HG02870 (cell line): ENCODE measurements at regions not wholly inside any gene's neighbourhood (a gene's known extent, or its start where the extent isn't known, plus 50 kb on each side); places are given as distances from the start of the nearest gene placed in this dataset.

Experiments used
- ATAC-seq: cut with Tn5 transposase; IDR thresholded peaks from one replicate; pipeline ENCODE4 v1.9.1; 2021; ENCODE audit warnings: mild to moderate bottlenecking, moderate library complexity; ENCODE audit not compliant: unreplicated experiment

DNA sequence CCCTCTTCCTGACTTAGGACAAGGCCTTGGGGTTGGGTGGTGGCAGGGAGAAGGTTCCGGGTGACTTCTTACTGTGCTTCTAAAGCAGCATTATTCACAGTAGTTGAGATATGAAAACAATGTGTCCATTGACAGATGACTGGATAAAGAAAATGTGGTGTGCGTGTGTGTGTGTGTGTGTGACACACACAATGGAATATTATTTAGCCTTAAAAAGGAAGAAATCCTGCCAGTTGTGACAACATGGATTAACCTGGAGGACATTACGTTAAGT lies 128.1 kb upstream of the RASGRP1 start:
- ATAC-seq: no peak

DNA sequence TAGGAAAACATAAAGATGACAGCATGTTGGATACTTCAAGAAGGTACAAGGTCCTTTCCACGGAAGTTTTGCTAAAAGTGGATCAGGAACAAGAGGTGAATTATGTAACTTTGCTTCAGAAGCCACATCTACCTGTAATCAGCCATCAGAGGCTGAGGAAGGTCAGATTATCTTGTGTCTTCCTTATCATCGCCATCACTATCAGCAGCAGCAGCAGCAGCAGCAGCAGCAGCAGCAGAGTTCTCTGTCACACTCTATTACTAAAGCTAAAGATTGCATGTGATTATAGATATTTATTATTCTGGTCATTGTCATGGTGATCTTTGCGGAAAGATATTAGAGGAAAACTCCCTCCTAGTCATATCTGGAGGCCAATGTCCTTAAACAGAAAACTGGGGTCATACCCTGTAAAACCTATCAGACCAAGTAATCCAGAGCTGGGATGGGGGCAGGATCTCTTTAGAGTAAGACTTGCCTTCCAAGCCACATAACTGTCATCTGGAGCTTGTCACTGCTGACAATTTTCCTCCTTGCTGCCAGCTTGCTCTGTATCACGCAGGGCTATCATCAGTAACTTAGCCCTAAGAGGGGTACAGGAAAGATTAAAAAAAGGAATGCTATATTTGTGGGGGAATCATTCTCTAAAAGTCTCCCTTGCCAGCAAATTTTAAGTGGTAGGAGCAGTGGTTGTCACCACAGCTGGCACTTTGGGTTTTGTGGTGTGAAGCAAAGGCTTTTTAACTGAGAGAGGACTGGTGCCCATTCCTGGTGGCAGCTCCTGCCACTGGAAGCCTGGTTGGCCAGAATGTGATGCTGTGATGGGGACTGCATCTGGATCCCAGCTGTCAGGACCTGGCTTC lies 130.9 kb upstream of the RASGRP1 start:
- ATAC-seq: no peak

DNA sequence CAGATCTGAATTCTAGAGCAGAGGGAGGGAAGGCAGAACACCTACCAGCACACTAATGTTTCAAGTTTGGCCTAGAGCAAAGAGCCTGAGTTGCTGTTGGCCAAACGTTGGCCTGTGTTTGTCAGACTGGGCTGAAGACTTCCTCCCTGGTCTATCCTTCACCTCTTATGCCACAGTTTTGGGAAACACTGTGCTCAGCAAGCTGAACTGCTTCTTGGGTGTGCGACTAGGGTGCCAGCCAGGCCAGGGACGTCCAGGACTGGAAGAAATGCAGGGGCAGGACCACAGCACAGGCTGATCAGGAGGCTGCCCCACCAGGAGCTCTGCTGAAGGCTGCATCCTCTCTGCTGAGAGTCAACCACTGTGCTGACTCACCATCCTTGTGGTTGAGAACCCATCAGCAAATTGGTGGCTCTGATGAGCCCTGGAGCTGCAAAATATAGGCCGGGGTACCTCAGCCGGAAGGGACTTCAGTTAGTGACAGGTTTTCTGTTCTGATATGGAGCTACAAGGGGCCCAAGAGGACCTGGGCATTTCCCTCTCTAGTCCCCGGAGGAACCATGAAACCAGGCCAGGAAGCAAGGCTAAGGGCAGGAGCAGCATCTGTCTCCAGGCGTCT lies 131.6 kb upstream of the RASGRP1 start:
- peak; percentile 70 for ATAC-seq

DNA sequence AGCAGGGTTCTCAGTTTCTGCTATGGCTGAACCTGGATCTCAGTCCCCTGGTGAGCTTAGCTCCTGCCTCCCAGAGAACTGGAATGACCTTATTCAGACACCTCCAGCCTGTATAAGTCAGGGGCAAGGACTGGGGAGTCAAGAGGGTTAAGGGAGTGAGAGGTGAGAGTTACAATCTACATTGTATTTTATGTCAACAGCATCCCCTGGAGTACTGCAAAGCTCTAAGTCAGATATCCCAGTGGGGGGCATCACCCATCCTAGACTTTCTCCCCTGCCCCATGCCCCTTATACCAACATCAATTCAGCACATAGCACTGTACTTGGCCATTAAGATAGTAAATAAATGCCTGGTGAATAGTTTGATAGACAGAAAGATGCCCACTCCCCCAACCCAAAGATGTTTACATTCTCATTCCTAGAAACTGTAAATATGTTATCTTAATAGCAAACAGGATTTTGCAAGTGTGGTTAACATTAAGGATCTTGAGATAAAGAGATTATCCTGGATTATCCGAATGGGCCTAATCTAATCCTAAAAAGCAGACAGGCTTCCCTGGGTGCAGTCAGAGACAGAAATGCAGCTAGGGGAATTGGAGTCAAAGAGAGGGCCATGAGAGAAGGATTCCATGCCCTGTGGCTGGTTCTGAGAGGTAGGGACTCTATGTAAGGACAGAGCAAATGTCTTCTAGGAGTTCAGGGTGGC lies 132.3 kb upstream of the RASGRP1 start:
- ATAC-seq: no peak

DNA sequence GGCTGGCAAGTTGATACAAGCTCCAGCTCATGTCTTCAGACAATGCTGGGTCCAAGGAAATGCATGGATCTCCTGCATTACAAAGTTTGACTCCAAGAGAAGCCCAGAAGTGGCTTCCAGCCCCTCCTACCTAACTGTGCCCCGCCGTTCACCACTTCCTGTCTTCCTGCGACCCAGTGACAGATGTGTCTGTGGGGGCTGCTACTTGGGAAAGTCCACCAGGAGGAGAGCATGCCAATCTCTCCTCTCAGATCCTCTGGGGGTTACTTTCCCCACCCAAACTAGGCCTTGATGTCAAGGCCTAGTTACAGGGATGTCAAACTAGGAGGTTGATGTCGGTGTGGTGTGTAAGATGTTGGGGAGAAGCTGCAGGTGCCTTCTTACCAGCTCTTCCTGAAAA lies 133.6 kb upstream of the RASGRP1 start:
- no peak for ATAC-seq

DNA sequence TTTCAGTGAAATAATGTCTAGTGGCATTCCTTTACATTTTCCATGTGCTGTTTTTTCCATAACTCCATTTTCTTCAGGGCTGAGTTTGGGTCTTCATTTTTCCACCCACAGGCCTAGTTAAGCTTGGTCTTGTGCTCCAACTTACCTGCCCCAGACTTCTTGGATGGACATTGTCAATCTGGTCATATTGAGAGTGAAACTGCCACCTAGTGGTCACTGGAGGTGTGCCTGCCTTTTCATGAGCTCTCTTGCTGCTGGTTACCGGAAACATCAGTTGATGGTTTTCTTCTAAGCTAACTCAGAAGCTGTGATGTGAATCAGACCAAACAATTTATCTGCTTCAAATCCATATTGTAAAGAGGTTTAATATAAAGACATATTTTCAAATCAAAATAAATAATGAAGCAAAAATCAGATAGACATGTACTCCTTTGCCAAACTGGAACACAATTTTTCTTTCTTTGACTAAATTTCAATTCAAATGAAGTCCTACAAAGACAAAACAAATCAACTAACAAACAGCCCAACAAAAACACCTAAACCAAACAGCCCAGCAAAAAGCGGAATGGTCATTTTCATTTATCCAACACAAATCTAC lies 135.1 kb upstream of the RASGRP1 start:
- ATAC-seq: peak; percentile 39

DNA sequence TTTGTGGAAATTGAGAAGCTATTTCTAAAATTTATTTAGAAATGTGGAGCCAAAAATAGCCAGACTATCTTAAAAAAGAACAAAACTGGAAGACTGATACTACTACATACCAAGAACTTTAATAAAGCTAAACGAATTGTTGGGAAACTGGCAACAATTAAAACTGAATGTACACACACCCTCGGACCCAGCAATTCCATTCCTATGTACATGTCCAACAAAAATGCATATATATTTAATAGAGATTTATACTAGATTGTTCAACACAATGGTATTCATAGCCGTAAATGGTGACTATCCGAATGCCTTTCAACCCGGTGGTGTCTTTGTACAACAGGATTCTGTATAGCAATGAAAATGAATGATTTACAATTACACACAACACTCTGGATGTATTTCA lies 136.5 kb upstream of the RASGRP1 start:
- ATAC-seq: no peak

DNA sequence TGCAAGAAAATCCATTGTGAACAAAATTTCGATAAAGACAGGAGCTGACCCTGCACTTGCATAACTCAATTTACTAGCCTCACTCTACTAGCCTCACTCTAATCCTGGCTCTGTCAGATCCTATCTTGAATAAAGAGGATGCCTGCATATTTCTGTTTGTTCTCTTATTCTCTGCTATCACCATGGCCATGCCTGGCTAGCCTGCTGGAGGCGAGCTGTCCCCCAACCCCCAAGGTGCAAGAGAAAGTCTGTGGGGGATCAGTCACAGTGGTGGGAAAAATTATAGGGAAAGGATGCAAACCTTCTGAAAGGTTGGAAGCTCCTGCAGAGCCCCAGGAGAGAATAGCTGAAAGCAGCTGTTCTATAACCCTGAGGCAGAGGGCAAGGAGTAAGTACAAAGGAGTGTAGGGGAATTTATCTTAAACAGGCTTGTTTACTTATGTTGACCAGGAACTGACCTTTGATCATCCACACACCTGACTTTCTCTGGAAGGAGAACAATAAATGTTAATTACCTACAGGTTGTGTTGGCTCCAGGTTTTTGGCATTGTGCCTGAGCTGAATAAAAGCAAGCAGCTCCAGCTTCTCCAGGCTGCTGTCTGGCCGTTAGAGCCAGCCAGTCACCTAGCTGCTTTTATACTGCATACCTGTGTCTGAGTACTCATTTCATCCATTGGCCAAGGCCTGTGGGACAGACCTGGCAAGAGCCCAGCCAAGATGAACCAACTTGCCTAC lies 137.7 kb upstream of the RASGRP1 start:
- no peak for ATAC-seq

DNA sequence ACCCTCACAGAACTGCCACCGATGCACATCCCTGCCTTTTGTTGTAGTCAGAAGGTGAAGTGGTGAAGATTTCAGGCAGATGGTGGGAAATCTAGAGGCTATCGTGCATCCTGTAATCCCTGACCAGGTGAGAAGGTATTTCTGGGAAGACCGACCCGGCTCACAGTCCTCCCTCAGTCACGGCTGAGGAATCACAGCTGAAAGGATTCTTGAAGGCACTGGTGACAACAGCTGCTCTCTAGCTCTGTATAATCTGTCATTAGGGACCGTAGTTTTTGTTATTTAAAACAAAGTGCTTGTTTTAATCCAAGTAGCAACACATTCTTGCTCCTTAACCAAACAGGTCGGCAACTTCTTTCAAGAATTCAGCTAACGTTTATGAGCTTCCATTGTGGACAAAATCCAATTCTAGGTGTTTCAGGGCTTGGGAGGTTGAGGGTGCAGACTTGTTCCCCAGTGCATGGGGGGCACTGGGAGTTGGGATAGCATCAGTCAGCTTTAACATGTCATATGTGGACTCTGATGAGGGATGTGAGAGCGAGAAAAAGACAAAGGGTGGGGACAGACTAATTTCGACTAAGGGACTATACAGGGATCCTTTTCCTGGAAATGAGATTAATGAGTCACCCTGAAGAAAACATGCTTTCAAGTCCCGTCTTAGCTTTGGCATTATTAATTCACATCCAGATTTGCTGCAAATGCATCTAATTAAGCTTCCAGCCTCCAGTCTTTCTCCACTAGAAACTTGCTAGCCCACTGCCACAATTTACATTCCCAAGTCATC lies 141.0 kb upstream of the RASGRP1 start:
- ATAC-seq: no peak

DNA sequence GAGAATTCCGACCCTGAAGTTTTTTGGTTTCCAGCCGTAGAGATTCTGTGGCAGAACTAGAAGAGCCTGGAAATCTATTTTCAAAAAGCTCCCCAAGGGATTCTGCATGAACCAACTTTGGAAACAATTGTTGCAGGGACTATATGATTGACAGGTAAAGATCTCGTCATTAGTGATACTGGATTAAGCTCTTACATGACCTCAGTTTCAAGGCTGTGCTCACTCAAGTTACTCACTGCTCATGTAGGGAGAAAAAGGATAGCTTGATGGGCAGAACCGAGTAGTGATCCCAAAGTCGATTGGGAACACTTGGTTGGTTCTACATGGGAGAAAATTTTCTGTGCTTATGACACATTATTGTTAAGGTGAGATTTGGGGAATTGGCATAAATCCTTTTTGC lies 142.3 kb upstream of the RASGRP1 start:
- ATAC-seq: no peak

DNA sequence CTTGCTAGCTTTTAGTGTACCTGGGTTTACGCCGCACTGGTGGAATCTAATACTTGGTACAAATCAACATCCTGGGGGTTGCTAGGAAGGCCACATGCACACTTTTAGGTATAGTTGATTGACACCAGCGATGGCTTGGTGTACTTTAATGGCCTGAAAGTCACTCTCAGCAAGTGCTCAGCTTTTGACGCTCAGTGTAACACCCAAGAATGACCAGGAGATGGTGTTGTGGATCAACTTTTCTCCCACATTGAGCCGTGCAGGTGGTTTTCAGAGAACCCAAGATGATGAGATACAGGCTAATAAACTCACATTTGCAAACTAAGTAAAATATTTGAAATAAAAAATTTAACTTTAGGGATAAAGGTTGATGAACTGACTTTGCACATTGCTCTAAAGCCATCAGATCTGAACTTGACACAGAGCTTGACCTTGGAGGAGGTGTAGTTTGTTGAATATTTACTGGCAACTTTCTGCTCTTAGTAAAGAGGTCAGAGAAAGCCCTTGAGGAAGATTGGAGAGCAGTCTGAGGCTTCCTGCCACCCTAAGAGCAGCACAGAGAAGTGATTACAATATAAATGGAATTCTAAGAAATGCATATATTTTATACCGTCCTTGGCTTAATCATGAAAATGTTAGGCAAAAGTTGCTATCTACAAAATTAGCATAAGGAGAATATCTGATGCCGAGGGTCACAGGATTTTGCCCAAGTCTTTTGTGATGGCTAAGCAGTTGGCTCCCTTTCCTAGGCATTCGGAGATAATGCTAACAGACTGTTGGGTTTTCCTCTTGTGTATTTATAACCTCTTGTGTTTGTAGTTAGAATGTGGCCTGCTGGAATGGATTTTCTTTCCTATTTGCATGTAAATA lies 143.4 kb upstream of the RASGRP1 start:
- peak; percentile 82 for ATAC-seq

DNA sequence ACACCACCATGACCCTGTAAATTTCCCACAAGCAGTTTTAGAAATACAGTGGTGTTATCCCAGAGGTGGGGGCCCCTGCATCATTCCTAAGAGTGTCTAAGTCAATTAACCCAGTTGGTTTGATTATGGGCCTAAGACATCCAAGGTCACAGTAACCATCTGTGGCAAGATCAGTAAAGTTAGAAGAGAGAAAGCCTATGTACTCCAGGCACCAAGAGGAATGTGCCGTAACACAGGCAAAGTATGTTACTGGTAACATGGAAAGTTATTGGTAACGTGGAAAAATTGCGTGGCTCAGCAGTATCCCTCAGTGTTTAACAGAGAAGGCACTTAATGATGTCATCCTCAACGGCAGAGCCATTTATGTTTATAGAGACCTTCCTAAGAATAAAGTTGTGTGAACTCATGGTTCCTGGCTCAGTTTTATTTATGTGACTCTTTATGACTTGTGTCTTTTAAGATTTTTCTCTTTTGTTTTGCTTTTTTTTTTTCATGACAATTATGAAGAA lies 144.1 kb upstream of the RASGRP1 start:
- no peak for ATAC-seq

DNA sequence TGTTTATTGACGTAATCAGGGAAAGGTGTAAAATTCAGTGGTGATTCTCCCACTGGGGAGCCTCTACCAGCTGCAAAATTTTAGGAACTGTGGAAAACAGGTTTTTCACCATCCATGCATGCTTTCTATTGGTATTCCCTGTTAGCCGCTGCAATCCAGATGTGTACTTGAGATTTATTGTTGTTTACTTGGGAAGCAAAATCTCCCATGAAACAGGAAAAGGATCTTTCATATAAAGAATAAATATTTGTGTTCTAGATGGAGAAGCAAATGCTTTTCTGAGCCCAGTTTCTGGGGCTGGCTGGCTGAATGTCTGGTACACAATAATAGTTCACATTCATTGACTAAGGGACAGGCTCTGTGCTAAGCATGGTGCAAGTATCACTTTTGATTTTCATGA lies 144.6 kb upstream of the RASGRP1 start:
- no peak for ATAC-seq

DNA sequence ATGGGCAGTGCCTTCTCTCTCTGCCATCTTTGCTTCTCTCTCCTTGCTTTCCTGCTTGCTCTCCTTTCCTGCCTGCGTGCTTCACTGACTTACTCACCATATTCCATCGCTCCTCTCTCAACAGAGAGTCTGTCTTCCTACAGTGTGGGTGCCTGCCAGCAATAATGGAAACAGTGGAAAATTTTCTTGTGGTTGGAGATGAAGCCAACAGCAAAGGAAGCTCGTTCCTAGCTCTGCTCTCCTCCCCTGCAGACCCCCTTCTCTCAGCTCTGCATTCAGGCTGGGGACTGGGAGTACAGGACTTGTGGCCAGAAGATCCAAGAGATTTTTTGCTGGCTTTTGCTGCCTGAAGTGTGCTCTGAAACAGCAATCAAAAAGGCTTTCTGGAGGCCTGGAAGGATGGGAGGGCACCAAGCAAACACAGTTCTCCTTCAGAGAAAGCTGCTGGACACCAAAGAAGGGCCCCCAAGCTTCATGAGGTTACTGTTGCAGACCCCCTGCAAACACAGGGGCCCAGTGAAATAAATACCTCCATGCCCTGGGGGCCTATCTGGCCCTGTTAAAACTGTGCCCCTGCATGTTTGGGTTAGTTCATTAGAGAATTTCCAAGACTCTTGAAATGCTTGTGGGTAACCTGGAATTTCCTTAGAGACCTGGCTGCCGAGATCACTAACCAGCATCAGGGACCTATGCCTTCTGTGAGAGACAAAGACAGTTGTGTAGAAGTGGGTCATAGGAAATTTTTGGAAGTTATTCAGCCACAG lies 149.9 kb upstream of the RASGRP1 start:
- no peak for ATAC-seq

DNA sequence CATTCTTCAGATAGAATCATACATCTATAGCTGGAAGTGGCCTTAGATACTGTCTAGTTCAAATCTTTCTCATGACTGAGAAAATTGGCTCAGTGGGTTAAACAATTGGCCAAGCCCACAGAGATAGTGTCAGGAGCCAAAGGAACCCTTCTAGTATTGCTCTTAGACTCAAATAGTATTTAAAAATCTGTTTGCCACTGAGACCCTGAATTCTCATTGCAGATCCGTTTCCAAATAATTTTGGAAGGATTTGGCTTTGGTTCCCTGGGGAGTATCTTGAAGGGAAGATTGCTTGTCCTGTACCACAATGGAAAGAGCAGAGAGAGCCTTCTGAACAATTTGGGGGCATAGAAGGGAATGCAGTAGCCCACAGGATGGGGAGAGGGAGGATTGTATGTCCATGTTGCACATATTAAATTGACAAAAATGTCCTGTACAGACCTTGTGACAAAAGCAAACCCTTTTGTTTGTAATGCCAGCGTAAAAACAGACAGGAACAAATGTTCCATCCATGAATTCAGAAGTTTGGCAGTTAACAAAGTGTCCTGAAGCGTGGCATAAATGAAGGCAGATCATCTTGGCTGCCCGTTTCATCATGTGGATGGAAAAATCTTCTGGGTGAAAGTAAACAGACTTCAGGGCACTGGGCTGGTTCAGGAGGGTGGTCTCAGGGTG lies 156.4 kb upstream of the RASGRP1 start:
- ATAC-seq: no peak

DNA sequence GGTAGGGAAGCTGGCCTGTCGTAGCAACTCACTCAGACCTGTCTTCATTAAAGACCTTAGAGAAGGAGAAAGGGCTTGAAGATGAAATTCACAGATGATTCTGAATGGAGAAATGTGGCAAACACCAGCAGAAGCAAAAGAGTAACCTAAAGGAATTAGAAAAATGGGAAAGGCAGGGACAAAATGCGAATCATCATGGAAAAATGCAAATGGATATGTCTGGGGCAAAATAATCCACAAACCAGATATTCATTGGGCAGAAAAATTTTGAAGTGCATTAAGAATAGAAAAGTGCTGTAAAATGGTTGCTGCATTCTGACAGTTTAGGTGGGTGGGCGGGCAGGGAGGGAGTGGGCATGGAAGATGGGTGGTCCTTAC lies 156.9 kb upstream of the RASGRP1 start:
- ATAC-seq: no peak

DNA sequence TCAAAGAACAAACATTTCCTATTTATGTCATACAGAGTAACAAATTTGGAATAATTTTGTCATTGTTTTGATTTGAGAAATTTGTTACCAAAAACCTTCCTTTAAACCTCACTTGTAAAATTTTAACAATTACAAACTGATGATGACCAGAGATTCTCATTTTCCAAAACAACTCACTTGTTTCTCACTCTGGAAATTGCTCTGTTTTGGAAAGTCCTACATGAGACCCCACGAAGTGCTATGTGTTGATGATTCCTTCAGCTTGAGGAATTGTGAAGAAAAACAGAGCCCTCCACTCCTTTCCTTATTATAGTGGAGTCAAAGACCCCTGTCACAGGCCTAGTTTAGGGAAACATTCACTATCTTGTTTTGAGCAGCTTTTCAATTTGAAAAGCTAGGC lies 157.6 kb upstream of the RASGRP1 start:
- no peak for ATAC-seq

DNA sequence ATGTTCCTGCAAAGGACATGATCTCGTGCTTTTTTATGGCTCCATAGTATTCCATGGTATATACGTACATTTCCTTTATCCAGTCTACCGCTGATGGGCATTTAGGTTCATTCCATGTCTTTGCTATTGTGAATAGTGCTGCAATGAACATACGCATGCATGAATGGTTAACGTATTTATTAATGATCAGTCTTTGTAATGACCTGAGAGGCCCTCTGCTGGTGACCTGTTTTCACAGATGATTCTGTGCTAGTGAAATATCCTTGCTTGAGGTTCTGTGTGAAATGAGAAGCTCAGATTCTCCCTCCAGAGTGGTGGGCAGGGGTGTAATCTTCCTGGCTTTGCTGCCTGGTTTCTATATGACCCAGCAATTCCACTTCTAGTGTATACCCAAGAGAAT lies 160.2 kb upstream of the RASGRP1 start:
- ATAC-seq: no peak
